GM06990 (cell line): ENCODE measurements at regions not wholly inside any gene's neighbourhood (a gene's known extent, or its start where the extent isn't known, plus 50 kb on each side); places are given as distances from the start of the nearest gene placed in this dataset.

Experiments used
- DNase-seq: peaks from one replicate; pipeline ENCODE4 v3.0.0-alpha.2; 2011; ENCODE audit not compliant: insufficient read length; ENCODE audit errors: extremely low read depth
- H3K27me3 ChIP-seq: replicated peaks from 2 replicates; pipeline ENCODE4 v1.6.0; 2011; ENCODE audit warnings: low read length; ENCODE audit not compliant: control insufficient read depth, insufficient read depth
- H3K36me3 ChIP-seq: 2 replicates; pipeline ENCODE4 v1.5.1; 2011; ENCODE audit warnings: low read length; ENCODE audit not compliant: control insufficient read depth, insufficient read depth
- H3K4me3 ChIP-seq: replicated peaks from 2 replicates; pipeline ENCODE4 v1.5.1; 2011; ENCODE audit warnings: low read depth, mild to moderate bottlenecking, control low read depth, low read length
- TF ChIP-seq, protein P1 (sequence below): IDR thresholded peaks from 2 replicates; pipeline ENCODE4 v1.5.1; 2011; ENCODE audit warnings: low read length, control low read depth, mild to moderate bottlenecking, inconsistent platforms; ENCODE audit not compliant: insufficient read depth, poor library complexity, severe bottlenecking

DNA sequence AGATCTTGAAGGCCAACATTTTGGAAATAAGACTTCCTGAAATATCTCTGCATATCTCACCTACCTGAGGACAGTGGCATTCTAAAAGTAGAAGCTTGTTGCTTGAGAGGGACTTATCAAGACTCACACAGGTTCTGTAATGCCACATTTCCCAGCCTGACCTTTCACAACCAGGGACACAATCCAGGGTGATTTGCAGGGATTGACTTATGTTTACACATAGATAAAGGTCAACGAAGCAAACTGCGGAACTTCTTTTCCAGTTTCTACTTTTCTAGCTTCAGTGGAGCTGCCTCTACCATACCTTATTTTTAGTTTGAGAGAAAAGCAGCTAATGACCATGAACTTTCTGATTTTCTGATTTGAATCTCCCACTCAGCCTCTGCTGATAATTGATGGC is 148.7 kb downstream of the SLC16A9 start:
- no peaks in the 10 kb centered on the region for H3K36me3 ChIP-seq
- H3K4me3 ChIP-seq = no peak overlapping the region
- H3K27me3 ChIP-seq = no peaks in the 10 kb centered on the region
- DNase-seq = no peak
- TF ChIP-seq, protein P1, sequence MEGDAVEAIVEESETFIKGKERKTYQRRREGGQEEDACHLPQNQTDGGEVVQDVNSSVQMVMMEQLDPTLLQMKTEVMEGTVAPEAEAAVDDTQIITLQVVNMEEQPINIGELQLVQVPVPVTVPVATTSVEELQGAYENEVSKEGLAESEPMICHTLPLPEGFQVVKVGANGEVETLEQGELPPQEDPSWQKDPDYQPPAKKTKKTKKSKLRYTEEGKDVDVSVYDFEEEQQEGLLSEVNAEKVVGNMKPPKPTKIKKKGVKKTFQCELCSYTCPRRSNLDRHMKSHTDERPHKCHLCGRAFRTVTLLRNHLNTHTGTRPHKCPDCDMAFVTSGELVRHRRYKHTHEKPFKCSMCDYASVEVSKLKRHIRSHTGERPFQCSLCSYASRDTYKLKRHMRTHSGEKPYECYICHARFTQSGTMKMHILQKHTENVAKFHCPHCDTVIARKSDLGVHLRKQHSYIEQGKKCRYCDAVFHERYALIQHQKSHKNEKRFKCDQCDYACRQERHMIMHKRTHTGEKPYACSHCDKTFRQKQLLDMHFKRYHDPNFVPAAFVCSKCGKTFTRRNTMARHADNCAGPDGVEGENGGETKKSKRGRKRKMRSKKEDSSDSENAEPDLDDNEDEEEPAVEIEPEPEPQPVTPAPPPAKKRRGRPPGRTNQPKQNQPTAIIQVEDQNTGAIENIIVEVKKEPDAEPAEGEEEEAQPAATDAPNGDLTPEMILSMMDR = no peak

DNA sequence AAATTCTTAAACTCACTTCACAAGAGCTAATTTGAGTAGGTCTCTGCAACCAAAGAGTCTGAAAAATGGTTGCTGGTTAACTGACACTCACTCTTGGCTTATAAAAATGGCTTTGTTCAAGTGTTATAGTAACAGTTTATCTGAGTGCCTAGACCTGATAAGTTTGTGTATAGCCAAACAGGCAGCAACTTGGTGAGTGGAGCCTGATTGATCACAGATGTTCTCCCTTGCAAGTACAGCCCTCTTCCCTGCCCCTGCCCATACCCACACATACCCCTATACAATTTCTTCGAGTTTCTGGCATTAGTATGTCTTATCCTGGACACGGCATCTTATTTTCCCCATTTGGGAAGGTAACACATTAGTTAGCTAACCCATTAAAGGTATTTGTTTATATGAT is 149.5 kb downstream of the SLC16A9 start:
- Histone ChIP-seq H3K27me3 (no peaks in the 10 kb centered on the region), H3K36me3 (no peaks in the 10 kb centered on the region), H3K4me3 (no peak overlapping the region)
- TF ChIP-seq, protein P1 = no peak
- no peak for DNase-seq

DNA sequence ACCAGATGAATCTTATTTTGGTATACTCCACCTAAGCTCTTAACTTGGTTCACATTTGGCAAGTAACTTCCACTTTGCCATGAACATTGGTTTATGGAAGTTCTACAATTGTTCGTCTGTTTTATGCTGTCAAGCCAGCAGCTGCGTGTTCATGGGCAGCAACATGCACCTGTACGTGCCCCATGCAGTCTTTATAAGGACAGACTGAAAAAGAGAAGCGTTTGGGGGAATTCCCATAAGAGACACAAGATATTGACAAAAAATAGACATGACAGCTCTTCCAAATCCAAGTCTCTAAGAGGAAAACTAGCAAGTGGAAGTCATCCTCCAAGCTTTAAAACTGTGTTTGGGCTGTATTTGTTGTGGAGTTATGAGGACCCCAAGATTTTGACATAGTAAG is 151.6 kb downstream of the SLC16A9 start:
- no peaks in the 10 kb centered on the region for H3K27me3 ChIP-seq
- H3K36me3 ChIP-seq = no peaks in the 10 kb centered on the region
- no peak for DNase-seq
- no peak overlapping the region for H3K4me3 ChIP-seq
- TF ChIP-seq, protein P1 = no peak

DNA sequence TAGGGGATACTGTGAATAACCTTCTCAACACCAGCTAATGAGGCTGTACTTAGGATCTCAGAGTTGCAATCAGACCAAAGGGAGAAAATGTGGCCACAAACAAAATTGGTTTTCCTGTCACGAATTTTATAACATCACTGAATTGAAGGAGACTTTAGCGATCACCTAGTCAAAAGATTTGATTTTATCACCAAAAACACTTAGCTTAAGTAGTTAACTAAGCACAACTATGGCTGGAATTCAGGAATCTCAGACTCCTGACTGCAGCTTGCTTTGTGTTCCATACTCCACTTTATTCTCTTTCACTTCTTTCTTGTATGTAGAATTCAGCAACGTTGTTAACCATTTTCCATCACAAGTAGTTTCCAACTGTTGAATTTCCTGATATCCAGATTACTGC is 152.0 kb downstream of the SLC16A9 start:
- TF ChIP-seq, protein P1 = no peak
- H3K36me3 ChIP-seq = no peaks in the 10 kb centered on the region
- no peak overlapping the region for H3K4me3 ChIP-seq
- DNase-seq = no peak
- H3K27me3 ChIP-seq = no peaks in the 10 kb centered on the region

DNA sequence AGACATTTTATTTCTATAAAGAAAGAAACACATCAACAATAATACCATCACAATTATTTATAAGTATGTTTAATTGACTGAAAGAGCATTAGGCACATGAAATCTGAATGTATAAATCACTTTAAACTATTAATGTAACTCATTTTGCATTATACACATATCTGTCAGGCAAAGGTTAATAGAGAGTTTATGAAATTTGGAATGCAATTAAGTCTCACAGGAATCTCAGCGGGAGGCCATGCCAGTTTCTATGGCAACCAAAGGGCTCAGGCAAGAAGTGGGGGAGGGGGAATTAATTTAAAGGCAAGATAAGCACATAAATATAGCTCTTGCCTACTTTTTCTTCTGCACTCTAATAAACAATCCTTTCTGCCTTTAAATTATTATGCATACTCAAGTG is 152.6 kb downstream of the SLC16A9 start:
- TF ChIP-seq, protein P1 = no peak
- H3K27me3 ChIP-seq = no peaks in the 10 kb centered on the region
- H3K4me3 ChIP-seq = no peak overlapping the region
- DNase-seq = no peak
- no peaks in the 10 kb centered on the region for H3K36me3 ChIP-seq

DNA sequence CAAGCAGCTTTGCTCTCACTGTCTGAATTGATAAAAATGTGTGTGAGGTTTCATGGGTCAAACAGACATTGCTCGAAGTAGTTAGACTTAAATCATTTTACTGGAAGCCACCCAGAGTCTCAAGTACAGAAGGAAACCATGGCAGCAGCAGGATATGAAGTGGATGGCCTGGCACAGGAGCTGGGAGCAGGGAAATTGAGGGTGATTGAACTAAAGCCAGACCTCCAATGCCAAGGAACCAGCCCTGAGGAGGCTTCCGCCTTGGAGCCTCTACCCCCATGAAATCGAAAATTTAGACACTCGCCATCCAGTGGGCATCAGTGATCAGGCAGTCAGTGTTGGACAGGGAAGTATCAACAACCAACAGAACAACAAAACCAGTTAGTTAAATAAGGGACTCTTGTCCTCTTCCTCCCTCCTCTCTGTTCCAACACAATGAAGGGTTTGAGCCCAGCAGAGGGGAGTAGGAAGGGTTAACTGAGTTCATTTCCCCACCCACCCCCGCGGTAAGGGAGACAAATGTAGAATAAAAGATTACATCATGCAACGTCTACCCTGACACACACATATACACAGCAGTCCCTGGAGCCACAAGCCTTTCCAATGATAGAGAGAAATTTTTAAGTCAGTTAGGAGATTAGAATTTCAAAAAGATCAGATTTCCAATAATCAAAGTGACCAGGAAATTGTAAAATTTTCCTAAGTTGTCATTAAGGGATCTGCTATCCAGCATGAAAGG is 156.3 kb downstream of the SLC16A9 start:
- TF ChIP-seq, protein P1 = no peak
- no peak for DNase-seq
- H3K4me3 ChIP-seq = no peak overlapping the region

More for the DNA sequence above, 156.3 kb downstream of the SLC16A9 start:
- no peaks in the 10 kb centered on the region for H3K27me3 ChIP-seq
- no peaks in the 10 kb centered on the region for H3K36me3 ChIP-seq
